ENCODE measurements at regions not wholly inside any gene's neighbourhood (a gene's known extent, or its start where the extent isn't known, plus 50 kb on each side); places are given as distances from the start of the nearest gene placed in this dataset.
"Not testable (repeated sequence)": the region's sequence is repeated elsewhere in the genome, so short reads cannot be mapped to it uniquely, and the experiment has no call there.

DNA sequence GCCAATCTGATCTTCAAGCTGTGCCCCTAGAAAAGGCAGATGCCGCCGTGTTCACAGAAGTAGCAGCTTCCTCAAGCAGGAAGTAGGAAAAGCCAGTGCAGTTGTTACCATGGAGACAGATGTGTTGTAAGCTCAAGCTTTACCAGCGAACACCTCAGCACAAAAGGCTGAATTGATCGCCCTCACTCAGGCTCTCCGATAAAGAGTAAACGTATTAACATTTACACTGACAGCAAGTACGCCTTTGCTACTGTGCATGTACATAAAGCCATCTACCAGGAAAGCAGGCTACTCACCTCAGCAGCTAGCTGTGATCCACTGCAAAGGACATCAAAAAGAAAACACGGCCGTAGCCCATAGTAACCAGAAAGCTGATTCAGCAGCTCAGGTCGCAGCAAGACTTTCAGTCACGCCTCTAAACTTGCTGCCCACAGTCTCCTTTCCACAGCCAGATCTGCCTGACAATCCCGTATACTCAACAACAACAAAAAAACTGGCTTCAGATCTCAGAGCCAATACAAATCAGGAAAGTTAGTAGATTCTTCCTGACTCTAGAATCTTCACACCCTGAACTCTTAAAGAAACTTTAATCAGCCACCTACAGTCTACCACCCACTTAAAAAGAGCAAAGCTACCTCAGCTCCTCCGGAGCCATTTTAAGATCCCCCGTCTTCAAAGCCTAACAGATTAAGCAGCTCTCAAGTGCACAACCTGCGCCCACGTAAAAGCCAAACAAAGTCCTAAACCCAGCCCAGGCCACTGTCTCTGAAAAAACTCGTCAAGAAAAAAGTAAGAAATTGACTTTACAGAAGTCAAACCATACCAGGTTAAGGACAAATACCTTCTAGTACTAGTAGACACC, 160.0 kb downstream of the DEFB131A start:
- DNase-seq (ENCODE audit: low spot score): not testable (repeated sequence)

DNA sequence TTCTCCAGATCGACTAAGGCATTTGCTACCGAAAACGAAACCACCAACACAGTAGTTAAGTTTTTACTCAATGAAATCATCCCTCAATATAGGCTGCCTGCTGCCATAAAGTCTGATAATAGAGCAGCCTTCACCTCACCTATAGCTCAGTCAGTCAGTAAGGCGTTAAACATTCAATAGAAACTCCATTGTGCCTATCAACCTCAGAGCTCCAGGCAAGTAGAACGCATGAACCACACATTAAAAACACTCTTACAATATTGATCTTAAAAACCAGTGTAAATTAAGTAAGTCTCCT, 160.6 kb downstream of the DEFB131A start:
- not testable (repeated sequence) for DNase-seq (ENCODE audit: low spot score)

DNA sequence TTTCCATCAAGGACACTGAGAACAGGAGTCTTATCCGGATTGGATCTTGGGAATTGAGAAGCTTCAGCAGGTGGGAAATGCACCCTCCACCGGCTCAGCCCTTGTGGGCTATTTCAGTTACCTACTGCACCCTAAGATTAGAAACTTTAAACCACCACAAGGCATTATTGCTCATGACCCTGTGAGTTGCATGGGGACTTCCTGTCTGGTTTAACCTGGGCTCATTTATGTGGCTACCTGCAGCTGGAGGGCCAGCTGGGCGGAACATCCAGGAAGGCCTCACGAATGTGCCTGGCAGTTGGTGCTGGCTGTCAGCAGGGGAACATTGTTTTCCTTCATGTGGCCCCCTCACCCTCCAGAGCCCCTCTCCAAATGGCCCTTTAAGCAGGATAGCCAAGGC, 164.1 kb downstream of the DEFB131A start:
- no peak for DNase-seq (ENCODE audit: low spot score)

DNA sequence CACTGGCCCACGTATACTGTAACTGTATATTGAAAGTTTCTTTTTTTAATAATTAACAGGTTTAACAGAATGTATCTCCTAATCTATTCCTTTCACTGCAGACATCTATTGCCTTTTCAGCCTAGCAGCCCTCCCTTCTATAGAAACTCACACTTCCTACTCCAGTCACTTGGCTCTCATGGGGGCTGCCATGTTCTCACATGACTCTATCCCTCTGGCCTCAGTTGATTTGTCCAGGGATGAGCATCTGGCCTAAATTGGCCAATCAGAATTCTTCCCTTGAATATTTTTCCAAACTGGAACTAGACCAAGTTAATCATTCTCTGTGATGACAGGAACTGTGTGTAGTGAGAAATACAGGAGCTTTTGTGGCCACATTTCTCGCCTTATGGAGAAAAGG, 166.1 kb downstream of the DEFB131A start:
- DNase-seq (ENCODE audit: low spot score): not testable (repeated sequence)

DNA sequence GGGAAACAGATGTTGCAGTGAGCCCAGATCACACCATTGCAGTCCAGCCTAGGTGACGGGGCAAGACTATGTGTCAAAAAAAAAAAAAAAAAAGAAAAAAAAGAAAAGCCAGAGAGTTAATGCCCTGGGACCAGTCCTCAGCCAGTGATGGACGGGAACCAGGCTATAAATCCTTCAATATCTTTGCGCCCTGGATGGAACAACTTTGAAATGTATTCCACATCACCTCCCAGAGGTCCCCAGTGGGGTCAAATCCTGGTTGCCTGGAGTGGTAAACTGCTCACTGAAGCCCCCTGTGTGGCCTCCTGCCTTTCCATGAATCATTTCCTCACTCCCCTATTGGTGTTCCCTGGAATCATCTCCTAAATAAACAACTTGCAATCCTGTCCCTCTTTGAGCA, 166.9 kb downstream of the DEFB131A start:
- no peak for DNase-seq (ENCODE audit: low spot score)

DNA sequence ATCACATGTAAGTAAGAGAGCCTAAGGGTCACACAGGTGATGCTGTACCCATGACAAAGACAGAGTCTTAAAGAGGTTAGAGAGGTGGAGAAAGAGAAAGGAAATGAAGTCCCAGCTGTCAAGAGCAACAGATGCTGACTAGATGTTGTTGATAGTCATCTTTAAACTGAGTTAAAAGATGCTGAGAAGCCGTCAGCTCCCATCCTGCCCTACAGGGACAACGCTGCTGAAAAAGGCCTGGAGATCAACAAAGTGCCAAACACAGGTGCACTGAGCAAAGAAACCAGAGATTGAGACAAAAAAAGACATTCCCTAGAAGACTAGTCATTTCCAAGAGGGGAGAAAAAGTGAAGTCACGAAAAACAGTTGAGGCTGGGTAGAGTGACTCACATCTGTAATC, 145.0 kb upstream of the DRD5 start:
- not testable (repeated sequence) for DNase-seq (ENCODE audit: low spot score)

DNA sequence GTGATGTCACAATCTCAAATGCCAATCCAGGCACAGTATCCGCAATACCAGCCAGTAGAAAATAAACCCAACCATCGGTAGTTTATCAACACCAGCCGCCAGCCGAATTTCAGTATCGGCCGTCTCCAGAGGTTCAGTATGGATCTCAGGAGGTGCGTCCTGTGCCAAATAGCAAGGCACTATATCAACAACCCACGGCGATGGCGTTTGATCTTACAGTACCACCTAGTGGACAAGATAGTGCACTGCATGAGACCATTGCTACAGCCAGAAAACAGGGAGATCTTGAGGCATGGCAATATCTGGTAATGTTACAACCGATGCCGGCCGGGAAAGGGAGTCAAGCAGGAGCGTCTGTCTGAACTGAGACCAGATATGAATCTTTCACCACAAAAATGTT, 121.8 kb upstream of the DRD5 start:
- not testable (repeated sequence) for DNase-seq (ENCODE audit: low spot score)

DNA sequence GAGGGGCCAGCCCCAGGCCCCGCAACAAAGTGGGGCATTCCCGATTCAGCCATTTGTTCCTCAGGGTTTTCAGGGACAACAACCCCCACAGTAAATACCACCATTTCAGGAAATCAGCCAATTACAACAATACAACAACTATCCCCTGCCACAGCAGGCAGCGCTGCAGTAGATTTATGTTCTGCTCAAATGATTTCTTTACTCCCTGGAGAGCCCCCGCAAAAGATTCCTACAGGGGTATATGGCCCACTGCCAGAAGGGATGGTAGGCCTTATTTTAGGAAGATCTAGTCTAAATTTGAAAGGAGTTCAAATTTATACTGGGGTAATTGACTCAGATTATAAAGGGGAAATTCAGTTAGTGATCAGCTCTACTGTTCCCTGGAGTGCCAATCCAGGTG, 120.5 kb upstream of the DRD5 start:
- DNase-seq (ENCODE audit: low spot score): not testable (repeated sequence)

DNA sequence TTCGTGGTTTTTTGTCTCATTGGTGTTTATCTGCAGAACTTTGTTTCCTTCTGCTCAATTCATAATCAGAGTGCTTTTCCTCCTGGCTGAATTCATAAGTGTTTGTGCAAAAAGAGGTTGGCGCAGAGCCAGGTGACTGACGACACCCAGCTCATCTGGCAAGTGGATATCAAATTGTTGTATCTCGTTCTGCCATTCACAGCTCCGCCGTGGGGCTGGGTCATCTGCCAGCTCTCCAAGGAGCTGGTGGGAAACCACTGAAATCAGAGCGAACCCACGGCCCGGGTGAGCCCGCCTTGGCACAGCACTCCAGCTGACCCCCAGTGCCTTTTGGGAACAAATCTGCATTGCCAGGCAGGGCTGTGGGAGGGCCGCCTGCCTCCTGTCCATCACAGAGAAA, 110.7 kb upstream of the DRD5 start:
- DNase-seq (ENCODE audit: low spot score): not testable (repeated sequence)

DNA sequence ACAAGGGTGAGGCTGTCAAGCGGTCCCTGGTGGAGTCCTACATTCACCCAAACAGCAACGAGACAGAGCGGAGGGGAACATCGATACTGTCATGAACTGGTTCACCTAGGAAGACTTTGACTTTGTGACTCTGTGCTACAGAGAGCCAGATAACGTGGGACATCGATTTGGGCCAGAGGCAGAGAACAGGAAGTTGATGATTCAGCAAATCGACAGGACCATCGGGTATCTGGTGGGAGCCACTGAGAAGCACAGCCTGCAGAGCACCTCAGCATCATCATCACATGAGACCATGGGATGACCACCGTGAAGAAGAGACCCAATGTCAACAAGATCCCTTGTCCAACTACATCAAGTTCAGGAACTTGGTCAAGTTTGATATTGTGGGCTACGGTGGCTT, 104.1 kb upstream of the DRD5 start:
- DNase-seq (ENCODE audit: low spot score): not testable (repeated sequence)

DNA sequence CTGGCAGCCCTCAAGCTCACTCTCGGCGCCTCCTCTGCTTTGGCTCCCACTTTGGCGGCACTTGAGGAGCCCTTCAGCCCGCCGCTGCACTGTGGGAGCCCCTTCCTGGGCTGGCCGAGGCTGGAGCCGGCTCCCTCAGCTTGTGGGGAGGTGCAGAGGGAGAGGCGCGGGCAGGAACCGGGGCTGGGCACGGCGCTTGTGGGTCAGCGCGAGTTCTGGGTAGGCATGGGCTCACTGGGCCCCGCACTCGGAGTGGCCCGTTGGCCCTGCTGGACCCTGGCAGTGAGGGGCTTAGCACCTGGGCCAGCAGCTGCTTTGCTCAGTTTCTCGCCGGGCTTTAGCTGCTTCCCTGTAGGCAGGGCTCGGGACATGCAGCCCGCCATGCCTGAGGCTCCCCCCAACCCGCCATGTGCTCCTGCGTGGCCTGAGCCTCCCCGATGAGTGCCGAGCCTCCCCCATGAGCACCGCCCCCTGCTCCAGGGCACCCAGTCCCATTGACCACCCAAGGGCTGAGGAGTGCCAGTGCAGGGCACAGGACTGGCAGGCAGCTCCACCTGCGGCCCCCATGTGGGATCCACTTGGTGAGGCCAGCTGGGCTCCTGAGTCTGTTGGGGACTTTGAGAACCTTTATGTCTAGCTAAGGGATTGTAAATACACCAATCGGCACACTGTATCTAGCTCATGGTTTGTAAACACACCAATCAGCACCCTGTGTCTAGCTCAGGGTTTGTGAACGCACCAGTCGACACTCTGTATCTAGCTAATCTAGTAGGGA, 101.5 kb upstream of the DRD5 start:
- no peak for DNase-seq (ENCODE audit: low spot score)

DNA sequence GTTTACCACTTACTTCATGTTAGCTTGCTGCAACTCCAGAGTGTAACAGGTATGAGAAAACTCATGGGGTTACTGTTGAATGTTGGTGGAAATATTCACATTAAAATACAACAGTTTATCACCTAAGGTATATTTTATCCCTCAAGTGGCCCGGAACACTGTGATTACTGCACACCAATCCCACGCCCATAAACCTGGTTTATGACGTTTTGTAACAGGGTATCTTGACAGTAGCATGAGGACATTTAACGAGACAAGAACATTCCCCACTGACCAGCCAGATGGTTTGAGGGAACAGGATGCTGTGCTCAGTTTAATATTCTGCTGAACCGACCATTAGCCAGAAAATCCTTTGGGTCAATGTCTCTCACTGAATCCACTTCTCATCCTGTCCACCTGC, 98.3 kb upstream of the DRD5 start:
- not testable (repeated sequence) for DNase-seq (ENCODE audit: low spot score)

DNA sequence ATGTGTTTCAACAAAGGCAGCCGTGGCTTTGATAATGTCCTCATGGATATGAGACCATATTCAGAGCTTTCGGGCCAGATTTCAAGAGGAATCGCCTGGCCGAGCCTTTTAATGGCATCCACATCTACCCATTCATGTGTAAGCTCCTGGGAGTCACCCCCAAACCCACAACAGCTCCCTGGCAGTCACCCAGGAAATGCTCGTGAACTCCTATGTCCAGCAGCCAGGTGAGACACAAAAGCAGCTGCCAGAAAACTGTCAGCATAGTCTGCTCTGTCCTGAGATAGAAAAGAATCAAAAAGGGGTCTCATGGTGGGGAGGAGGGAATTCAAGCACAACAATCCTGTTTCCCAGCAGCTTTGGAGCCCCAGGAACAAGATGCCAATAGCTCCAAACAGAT, 96.4 kb upstream of the DRD5 start:
- not testable (repeated sequence) for DNase-seq (ENCODE audit: low spot score)

DNA sequence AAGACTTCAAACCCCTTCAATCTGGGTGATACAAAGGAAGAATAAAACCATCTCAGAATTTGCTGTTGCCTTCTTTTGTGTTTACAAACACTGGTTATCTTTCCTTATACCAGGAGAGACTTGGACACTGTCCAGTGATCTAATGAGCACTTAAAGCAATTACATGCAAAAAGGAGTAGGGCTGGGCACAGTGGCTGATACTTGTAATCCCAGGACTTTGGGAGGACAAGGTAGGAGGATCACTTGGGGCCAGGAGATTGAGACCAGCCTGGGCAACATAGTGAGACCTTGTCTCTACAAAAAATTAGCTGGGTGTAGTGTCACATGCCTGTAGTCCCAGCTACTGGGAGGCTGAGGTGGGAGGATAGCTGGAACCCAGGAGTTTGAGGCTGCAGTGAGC, 95.7 kb upstream of the DRD5 start:
- no peak for DNase-seq (ENCODE audit: low spot score)

DNA sequence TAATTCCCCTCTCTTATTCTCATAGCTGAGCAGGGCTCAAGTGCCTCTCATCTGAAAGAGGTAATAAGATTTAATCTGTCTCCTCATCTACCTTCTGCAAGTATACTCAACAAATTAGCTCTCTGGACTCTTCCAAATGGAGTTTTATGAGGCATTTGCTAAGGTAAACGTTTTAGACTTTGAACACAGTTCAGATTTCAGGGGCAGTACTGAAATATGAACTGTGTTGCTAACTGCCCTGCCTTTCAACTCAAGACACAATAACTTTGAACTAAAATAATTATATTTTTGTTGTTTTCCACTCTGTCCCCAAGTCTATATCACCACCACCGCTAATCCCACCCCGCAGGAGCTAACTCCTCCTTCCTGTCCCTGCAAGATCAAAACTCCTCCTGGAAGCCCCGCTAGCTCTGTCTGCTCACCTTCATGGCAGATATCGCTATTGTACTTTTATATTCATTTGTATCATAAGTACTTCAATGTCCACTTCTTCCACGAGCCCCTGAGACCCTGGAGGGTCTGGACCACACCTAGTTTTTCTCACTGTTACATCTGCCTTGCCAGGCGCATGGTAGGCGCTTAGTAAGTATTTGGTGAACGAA, 90.7 kb upstream of the DRD5 start:
- DNase-seq (ENCODE audit: low spot score): not testable (repeated sequence)

DNA sequence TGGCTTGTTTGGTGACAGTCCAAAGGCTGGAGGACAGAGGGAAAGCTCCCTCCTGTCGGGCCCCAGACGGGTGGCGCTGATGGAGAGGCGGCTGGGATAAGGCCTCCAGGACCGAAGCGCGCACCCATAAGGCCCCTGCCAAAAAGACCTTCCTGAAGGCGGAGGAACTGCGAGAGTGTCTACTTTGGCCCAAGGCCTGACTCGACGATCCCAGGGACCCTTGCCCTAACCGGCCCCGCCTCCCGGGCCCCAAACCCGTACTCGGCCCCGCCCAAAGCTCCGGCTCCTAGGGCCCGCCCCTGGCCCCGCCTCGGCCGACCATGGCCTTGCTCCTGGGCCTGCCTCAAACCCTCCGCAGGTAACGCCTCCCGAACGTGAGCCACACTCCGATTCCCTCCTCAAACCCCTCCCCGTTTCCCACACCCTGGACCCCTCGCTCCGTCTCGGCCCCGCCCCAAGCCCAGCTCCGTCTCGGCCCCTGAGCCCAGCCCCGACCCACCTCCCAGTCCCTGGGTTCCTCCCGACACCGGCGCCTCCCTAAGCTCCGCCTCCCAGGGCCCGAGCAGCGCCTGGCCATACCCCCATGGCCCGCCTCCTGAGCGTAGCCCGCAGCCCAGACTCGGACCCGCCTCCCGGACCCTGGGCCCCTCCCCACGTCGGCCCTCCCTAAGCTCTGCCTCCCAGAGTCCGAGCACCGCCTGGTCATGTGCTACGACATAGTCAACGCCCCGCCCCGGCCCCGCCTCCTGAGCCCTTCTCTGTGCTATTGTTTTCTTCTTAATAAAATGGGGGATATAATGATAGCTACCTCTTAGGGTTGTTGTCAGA, 90.0 kb upstream of the DRD5 start:
- no peak for DNase-seq (ENCODE audit: low spot score)

DNA sequence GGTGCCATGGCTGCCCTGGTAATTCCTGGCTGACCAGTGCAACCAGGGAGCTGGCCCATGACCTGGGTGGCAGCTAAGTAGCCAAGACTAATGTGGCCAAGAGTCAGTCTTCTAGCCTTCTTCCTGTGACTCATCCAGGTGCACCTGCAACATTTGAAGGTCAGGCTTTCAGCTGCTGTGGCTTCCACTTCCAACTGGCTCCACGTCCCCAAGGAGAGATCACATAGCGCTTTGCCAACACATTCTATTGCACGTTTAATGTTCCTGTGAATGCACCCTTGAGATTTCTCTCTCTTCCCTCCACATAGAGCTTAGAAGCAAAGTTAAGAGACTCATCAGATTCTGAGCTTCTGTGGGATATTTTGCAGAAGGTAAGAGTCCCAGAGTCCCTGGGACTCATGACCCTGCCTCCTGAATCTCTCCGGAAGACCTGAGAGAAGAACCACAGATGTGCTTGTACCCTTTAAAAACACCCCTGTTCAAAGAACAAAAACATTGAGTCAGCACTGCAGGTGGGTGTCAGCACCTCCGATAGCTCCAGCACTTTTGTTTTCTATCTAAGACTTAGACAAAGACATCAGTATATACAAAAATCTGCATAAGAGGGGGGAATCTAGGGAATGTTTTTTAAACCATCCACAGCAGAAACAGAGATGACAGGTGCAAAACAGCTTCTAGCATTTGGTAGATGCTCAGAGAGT, 88.5 kb upstream of the DRD5 start:
- DNase-seq (ENCODE audit: low spot score): not testable (repeated sequence)

DNA sequence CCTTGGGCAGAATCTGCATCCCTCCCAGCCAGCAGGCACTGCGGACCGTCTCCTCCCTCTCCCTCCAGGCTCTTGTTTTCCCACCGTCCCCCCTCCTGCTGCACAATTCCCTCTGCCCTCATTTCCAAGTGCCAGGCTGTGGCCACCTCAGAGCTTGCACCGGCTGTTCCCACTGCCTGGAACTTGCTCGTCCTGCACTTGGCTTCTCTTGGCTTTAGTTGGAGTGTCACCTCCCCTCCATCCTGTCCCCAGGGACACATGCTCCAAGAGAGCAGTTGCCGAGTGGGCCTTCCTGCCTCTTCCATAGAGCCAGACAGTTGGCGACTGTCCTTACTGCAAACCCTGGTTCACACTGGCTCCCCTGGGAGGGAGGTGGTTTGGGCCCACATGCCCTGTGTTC, 87.0 kb upstream of the DRD5 start:
- not testable (repeated sequence) for DNase-seq (ENCODE audit: low spot score)

DNA sequence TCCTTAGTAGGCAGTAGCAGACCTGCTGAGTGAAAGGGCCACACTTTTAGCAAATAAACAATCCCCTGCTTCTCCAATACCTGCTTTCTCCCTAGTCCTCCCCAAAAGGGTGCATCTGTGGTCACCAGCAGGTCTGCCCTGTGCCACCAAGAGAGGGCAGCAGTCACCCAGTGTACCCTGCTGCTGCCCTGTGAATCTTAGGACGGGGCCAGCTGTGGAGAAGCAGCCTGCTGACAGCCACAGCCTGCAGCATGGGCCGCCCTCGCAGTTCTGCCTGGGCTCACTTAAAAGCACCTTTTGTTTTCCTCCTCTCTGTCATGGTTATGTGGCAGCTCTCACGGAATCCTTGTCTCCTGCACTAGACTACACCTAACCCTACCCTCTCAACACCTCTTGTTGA, 85.4 kb upstream of the DRD5 start:
- not testable (repeated sequence) for DNase-seq (ENCODE audit: low spot score)

DNA sequence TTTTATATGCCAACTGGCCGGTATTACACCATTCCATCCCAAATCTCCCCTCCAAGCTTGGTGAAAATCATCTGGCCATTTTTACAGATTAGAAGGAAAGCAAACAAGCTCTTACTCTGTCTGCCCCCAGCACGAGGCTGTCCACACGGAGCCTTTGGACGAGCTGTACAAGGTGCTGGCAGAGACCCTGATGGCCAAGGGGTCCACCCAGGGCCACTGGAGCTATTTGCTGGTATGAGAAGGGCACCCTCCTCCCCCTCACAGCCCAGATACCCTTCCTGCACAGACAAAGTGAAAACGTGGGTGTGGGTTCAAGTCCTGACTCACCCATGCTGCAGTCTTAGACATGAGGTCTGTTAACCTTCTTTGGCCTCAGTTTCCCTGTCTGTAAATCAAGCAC, 84.9 kb upstream of the DRD5 start:
- DNase-seq (ENCODE audit: low spot score): not testable (repeated sequence)

DNA sequence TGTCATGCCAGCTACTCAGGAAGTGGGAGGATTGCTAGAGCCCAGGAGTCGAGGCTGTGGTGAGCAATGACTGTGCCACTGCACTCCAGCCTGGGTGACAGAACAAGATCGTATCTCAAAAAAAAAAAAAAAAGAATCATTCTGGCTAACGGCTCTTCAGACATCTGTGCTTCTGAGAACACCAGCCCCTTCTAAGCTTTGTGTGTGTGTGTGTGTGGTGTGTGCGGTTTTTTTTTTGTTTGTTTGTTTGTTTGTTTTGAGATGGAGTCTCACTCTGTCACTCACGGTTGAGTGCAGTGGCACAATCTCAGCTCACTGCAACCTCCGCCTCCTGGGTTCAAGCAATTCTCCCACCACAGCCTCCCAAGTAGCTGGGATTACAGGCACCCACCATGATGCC, 79.4 kb upstream of the DRD5 start:
- DNase-seq (ENCODE audit: low spot score): not testable (repeated sequence)

DNA sequence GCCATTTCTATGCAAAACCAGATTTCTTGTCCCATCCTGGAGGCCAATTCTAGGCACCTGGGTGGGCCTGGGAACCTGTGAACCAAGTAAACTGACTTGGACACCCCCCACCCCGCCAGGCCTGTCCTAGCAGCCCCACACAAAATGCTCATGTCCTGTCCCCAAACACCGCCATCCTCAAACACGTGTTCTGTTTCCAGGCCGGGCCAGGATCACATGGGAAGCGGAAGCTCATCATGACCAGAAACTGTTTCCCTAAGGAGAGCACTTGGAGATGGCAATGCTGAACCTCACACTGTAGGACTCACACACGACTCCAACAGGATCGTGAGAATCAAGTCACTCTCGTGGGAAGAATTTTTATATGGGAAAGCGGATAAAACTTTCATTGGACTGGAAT, 78.7 kb upstream of the DRD5 start:
- not testable (repeated sequence) for DNase-seq (ENCODE audit: low spot score)
